HG02870 (cell line): ENCODE measurements at regions not wholly inside any gene's neighbourhood (a gene's known extent, or its start where the extent isn't known, plus 50 kb on each side); places are given as distances from the start of the nearest gene placed in this dataset.

Experiments
- ATAC-seq: cut with Tn5 transposase; IDR thresholded peaks from one replicate; pipeline ENCODE4 v1.9.1; 2021; ENCODE audit warnings: mild to moderate bottlenecking, moderate library complexity; ENCODE audit not compliant: unreplicated experiment

DNA sequence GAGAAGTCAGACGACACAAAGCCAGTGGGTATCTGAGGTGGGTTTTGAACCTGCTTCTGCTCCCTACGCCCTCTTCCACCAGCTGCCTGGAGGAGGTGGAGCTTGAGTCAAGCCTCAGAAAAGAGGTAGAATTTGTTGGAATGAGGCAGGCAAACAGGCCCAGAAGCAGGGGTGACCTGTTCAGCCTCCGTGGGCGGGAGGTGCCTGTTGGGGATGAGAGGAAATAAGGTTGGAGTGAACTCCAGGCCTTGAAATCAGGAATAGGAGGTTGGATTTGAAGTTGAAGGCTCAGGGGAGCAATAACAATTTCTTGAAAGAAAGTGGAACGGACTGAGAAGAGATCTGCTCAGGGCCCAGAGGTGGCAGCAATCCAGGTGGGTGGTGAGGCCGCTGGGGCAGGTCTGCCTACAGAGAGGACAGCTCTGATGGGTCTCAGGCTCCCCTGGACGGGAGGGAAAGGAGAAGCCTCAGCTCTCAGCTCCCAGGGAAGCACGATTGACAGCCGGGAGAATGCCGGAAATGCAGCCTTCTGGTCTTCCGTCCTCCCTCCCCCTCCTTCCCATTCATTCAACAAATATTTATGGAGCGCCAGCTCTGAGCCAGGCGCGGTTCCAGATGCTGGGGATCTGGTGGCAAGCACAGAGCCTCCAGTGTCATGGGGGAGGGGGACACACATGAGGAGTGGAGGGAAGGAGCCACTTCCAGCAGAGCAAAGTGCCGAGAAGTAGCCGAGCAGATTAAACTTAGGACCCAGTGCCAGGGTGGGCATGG, 61.9 kb upstream of the CIBAR2 start:
- no peak for ATAC-seq

DNA sequence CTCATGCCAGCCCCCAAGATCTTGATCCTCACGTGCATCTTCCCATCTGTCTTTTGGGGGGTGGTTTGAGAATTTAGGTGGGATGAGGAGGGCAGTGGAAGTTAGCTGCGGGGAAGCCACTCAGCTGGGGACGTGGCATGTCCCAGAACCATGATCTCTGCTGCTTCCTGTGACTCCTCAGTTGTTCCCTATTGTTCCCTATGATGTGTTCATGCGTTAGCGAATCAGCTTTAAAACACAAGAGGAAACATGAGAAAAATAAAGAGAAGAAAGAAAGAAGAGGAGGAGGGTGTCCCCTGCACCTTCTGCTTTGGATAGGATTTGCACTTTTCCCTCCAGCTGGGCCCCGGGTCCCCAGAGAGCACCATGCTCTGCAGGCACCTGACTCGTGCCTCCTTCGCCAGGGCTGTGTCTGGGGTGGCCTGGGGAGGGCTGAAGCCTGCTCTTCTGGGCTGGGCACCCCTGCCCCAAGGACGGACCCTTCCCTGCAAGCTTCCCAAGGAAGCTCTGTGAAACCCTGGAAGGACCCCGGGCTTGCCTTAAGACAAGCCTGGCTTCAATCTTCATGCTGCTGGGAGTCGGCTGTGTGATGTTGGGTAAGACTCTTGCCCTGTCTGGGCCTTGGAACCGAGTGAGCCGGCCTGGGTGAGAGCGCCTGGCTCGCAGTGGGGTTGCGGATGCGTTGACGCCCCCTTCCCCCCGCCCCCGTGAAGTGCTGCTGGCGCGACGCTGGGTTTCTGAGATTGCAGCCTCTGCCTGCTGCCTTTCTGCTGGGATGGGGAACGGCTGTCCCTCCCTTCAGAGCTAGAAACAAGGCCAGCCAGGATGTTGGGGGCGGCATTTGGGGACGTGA, 62.8 kb upstream of the CIBAR2 start:
- no peak for ATAC-seq

DNA sequence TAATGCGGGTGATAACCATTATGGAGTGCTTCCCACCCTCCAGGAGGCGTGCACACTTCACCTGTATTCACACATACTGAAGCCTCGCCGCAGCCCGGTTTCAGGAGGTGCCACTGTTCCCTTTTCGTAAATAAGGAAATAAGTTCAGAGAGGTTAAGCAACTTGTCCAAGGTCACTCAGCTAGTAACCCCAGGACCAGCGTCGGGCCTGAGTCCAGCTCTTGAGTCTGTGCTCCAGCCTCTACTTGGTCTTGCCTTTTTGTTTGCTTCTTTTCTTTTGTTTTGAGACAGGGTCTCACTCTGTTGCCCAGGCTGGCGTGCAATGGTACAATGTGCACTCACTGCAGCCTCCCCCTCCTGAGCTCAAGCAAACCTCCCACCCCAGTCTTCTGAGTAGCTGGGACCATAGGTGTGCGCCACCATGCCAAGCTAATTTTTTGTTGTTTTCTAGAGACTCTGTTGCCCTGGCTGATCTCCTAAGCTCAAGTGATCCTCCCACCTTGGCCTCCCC, 63.5 kb upstream of the CIBAR2 start:
- ATAC-seq = no peak

DNA sequence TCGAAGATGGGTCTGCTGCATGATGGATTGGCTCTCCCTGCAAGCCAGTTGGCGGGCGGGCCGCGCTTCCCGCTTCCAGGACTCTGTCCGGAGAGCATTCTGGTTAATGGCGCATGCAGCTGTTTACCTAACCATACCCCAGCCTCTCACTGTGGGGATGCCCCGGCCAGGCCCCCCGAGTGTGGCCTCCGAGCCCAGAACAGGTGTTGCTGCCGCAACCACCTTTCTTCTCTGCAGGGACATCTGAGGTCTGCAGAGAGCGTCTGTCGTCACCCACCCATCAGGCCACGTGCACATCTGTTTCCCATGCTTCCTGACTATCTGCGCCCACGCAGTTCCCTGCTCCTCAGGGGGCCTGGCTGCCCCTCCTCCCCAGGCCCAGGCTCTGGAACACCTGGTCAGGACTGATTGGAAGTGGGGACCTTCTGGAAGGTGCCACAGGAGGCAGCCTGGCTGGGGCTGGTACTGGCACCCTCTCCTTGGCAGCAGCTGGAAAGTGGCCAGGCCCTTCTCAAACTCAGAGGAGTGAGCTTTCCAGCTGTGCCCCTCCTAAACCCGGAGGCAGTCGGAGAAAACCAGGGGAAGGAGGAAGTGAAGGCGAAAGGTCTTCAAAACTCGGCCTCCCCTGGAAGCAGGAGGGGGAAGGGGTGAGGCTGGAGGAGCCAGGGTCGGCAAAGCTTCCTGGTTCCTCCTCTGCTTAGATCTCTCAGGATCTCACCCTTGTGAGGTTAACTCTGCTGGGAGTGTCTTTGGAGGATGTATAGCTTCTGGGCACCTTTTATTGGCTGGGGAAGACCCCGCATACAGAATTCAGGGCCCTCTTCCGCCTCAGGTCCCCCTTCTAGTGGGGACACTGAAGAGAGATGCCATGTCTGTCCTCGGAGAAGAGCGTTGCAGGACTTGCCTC, 64.5 kb upstream of the CIBAR2 start:
- no peak for ATAC-seq

DNA sequence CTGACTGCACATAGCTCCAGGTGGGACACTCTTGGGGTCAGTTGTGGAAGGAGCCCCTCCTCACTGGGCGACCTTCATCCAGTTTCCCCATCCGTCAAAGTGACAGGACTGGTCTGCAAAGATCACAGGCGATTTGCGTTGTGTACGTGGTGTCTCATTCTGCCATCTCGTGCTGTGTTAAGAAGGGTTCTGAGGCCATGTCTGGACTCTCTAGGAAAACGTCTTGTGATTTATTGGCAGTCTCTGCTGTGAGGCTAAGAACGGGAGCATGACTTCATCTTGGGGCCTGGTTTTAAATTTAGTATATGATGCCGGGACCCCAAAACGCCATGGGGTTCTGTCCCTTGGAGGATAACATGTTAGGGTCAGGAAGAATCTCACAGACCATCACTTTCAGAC, 65.2 kb upstream of the CIBAR2 start:
- ATAC-seq = no peak

DNA sequence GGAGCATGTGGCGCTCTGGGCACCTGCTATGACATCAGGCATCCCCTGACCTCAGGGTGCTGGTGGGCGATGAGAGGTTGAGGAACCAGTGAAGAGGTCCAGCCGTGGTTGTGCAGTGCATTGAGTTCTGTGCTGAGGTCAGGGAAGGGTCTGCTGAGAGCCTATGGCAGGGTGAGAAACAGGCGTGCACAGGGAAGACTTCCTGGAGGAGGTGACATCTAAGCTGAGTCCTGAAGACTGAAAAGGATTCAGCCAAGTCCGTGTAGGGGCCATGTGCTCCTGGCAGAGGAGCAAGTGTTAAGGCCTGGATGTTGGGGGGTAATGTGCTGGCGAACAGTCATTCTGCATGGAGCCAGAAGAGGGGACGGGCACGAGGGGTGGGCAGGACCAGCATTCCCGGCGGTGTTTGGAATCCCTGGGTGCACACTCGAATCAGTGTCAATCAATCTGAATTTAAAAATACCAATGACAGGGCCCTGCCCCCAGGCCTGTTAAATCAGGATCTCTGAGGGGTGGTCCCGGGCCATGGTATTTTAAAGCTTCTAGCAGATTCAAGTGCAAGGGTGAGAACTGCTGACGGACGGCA, 65.8 kb upstream of the CIBAR2 start:
- no peak for ATAC-seq

DNA sequence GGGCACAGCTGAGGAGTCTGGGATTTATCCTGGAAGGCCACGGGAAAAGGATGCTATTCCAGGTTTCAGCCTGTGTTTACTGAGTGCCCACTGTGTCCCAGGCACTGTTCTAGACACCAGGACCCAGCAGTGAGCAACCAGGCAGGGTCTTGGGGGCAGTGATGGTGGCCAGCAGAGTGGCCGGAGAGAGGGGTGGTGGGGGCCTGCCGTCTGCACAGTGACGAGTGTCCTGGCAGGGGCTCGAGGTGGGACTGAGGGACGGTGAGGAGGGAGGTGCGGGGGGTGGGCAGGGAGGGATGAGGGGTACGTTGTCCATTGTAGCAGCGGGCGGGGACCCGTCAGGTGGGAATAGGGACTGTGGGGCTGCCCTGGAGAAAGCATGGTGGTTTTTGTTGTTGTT, 66.3 kb upstream of the CIBAR2 start:
- no peak for ATAC-seq

DNA sequence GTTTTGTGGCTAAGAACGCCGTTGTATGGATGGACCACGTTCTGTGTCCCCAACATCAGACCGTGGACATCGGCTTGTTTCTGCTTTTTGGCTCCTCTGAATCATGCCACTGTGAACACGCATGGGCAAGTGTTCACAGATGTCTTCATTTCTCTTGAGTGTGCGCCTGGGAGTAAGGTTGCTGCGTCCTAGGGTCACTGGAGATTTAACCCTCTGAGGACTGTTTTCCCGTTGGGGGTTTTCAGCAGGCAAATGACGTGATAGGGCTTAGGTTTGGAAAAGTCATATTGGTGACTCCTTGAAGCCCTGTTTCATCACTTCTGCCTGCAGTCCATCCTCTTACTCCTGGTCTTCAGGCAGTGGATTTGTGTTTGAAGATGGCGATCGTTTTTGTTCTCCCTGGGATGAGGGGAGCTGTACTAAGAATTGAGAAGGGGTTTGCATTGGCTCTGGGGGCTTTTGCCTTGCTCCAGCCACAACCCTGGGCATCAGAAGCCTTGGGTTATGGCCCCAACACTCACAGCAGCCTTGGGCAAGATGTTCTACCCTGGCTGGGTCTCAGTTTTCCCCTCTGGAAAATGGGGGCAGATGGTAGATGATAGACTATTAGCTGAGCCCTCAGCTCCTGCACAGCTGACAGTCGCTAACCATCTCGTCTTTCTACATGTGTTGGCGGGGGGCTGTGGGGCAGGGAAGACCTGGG, 67.2 kb upstream of the CIBAR2 start:
- no peak for ATAC-seq

DNA sequence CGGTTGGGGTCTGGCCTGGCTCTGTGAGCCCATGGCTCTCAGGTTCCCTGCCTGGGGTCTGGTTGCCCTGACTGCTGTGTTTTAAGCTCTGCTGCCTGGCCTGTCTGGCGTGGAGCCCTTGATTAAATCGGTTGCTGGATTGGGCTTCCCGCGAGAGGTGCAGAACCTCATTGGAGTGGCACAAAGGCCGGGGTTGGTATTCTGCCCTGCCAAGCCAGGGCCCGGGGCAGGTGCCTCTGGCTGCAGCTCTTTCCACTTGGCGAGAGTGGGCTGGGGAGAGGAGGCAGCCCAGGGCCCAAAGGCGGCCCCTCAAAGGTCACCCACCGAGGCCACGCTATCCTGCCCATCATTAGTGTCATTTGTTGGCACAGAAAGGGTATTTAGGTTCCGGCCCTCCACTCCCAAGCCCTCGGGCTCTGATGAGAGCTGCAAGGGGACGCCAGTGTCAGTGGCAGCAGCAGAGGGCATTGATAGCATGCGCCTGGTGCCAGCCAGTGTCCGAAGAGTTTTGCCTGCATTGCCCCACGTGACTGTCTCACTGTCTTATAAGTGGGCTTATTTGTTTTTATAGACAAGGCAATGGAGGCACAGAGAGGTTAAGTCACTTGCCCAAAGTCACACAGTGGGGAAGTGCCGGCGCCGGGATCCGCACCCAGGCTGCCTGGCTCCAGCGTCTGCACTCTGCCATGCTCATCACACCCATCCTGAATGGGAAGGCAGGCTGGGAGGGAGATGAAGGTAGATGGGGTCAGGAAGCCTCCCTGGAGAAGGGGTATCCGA, 68.0 kb upstream of the CIBAR2 start:
- no peak for ATAC-seq

DNA sequence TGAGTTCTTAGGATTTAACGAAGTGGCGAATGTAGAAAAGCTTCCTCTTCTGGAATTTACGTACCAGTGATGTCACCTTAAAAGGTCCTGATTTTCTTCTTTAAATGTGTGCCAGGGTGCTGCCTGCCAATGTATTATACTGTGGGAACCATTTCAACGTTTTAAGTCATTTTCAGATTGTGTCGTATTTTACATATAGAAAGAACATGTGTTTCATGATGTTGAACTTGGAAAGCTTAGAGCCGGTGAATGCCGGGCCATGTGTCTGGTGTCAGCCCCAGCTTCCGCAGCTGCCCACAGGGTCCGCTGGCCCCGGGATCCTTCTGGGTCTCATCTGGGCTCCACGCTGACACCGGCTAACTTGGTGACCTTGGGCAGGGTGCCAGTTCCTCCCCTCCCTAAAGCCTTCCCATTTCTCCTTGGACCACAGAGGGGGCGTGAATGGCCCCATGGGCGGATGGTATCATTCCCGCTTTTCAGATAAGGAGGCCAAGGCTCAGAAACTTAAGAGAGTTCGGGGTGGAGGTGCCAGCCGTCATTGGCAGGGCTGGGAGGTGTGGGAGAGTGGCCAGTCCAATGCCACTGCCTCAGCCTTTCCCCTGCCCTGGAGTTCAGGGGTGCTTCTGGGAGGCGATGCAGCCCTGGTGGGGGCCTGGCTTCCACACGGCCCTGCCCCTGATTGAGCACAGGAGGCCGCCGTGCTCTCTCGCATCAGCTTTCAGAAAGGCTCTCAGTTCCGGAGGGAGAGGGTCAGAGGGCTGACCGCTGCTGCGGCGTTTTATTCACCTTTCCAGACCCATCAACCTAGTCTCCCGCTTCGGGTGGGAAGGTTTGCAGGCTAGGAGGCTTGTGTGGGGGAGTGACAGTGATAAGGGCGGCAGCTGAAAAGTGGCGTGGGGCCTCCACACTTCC, 68.8 kb upstream of the CIBAR2 start:
- ATAC-seq = no peak

DNA sequence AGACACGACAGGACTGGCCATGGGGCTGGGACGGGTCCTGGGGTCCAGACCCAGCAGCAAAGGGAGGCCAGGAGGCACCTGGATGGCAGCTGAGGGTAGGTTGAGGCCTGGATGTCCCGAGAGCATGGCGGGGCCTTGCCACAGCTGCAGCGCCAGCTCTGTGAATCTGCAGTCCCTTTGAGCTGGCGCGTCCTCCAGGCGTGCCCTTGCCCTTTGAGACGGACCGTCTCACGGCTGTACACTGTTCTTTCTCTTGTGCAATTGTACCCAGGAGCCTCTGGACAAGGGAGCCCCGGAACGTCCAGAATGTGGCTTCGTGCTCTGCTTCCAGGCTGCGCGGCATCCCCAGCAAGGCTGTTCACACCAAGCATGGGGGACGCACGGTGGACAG, 69.5 kb upstream of the CIBAR2 start:
- ATAC-seq = no peak

DNA sequence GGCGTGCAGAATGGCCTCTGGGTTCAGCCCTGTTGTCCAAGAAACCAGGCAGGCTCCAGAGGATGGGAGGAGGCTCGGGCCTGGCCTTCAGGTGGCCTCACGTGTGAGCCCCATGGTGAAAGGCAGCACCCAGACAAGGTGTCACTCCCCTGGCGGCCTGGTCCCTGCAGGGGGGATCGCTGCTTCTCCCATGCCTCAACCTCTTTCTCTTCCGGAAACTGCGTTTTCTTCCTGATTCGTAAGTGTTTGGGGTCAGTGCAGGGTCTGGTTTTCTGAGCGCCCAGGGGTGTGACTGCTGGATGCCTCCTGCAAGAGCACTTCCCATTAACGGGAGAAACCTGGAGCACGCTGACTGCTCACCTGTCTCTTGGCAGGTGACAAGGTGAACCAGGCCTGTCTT, 70.0 kb upstream of the CIBAR2 start:
- no peak for ATAC-seq

DNA sequence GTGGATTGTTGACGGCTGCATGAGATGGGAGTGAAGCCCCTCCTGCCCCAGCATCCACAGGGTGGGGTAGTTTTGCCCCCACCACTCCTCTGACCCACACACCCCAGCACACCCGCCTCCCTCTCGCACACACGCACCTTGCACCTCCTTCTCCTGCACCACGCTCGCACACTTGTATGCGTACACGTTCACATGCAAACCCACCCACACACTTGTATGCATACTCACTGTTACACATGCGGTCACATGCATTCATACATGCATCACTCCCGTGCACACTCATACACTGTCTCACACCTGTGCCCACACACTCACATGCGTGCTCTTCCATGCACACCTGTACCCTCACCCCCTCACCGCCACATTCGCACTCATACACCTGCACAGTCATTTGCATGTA, 70.5 kb upstream of the CIBAR2 start:
- no peak for ATAC-seq

DNA sequence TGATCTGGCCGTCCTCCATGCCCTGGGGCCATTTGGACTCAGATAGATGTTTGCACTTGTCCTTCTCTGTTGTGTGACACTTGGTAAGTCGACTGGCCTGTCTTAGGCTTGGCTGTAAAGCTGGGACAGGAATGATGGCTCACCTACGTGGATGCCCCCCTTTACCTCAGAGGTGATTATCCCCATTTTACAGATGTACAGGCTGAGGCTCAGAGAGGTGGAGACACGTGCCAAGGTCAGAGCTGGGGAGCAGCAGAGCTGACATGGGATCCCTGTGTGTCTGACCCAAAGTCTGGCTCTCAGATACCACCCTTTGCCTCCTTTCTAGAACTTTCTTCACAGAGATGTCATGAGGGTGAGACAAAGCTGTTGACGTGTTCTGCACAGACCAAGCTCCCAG, 71.3 kb upstream of the CIBAR2 start:
- no peak for ATAC-seq

DNA sequence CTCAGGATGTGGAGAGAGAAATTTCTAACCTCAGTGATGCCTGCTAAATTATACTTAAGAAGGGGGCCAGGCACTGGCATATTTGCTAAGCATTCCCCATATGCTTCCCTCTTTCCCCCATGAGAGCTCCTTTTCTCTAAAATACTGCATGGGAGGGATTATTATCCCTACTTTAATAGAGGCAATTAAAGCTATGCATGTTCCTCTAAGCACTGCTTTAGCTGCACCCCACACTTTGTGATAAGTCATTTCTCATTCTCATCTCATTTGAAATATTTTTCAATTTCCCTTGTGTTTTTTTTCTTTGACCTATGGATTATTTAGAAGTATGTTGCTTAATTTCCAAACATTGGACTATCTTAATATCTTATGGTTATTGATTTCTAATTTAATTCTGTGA, 72.1 kb upstream of the CIBAR2 start:
- ATAC-seq = no peak

DNA sequence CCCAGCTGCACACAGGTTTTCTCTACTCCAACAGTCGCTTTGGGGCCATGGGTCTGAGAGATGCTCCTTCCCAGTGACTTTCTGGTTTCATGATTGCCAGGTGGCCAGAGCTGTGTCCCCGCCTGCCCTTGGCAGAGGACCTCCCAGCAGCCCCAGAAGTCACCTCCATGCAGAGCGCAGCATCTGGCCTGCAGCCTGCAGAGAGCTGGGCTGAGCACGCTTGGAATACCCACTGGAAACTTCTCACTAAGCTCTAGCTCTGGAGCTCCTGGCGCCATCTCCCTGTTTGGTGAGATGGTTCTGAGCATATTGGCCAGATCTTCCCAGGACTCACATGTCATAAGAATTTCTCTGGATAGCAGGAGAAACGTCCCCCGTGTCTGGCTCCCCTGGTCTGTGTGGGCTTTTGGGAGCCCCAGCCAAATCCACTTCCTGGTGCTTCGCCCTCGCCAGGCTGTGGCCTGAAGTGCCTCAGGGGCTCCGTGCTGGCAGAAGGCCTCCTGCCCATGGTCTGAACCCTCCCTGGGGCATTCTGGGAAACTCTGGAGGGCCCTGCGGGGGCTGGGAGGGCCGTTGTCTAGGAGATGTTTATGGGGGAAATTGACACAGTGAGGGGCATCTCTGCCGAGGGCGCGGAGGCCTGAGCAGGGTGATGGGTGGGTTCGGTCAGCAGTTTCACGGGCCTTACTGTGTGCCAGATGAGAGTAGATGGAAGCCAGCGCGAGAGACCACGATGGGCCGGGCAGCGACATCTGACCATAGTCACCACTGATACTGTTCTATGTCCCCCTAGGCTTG, 73.2 kb upstream of the CIBAR2 start:
- no peak for ATAC-seq

DNA sequence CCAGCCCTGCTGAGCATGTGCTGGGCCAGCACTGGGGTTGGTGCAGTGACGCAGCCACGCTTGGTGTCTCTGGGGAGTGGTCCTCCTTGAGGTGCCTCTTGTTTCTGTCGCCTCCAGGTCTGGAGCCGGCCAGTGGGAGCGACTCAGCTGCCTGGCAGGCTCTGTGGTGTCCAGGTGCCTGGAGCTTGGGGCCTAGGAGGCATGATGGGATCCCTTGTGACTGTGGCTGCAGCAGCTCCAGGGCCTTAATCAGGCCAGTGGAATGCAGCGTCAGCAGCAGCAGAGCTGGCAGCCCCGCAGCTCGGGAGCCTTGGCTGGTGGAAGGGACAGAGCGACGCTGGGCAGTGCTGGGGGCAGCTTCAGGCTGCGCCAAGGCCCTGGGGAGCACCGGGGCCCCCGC, 74.7 kb upstream of the CIBAR2 start:
- ATAC-seq = no peak

DNA sequence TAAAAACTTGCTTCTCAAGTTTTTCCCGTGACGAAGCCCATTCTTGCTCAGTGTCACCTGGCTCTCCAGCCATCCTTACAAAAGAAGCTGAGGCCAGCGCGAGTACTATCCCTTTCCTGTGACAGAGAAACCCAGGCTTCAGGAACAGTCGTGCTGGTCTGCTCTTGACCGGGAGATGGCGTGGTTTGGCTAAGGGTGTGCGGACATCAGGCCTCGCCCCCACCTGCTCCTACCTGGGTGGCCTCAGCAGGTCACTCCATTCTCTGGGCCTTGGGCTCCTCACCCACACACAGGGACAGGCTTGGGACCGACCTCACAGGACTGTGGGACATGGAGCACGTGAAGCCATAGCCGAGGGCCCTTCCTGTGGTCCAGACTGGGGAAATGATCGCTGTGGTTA, 75.2 kb upstream of the CIBAR2 start:
- ATAC-seq = no peak
